ENCODE measurements at regions not wholly inside any gene's neighbourhood (a gene's known extent, or its start where the extent isn't known, plus 50 kb on each side); places are given as distances from the start of the nearest gene placed in this dataset.

- intact Hi-C loops (cut with DNase I): no loop called here
- Histone ChIP-seq H3K9me3 (no peaks in the 10 kb centered on the region), H3K27me3 (no peaks in the 10 kb centered on the region), H3K4me1 (no peaks in the 10 kb centered on the region), H3K36me3 (no peaks in the 10 kb centered on the region), H3K27ac (no peak overlapping the region), H3K4me3 (no peak overlapping the region)
- 78% methylated on average over 5 of the region's 5 CpGs for WGBS, 2 donors
- TF ChIP-seq, protein P1, sequence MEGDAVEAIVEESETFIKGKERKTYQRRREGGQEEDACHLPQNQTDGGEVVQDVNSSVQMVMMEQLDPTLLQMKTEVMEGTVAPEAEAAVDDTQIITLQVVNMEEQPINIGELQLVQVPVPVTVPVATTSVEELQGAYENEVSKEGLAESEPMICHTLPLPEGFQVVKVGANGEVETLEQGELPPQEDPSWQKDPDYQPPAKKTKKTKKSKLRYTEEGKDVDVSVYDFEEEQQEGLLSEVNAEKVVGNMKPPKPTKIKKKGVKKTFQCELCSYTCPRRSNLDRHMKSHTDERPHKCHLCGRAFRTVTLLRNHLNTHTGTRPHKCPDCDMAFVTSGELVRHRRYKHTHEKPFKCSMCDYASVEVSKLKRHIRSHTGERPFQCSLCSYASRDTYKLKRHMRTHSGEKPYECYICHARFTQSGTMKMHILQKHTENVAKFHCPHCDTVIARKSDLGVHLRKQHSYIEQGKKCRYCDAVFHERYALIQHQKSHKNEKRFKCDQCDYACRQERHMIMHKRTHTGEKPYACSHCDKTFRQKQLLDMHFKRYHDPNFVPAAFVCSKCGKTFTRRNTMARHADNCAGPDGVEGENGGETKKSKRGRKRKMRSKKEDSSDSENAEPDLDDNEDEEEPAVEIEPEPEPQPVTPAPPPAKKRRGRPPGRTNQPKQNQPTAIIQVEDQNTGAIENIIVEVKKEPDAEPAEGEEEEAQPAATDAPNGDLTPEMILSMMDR (IDR thresholded peaks at IDR 0.05): no peak
- ATAC-seq (peak in 3 of 8 donors; percentile 42 to 50 (median 46)), DNase-seq (no peak)
Observed at GRCh38 chr7:42351316-42351935, 114.4 kb upstream of the GLI3 start.

DNA sequence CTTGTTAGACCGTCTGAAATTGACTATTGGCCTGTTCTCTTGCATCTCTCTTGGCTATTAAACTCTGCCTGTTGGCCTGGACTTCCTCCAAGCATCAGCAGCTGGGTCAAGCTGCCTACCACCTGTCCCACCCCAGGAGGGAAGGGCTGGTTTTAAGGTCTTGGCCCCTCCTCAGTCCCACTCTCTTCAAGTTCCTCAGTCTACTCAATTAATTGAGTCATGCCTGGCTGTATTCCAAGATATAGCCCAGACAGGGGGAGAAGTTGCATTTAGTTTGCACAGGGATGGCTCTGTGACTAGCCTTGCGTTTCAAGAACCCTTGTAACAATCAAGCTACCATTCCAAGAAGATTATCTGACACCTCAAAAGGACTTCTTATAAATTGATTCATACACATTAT is 113.8 kb upstream of the GLI3 start:
- no peaks in the 10 kb centered on the region for H3K4me1 ChIP-seq
- 66 to 71% methylated on average over 2 of the region's 2 CpGs for WGBS, 2 donors
- H3K4me3 ChIP-seq: no peak overlapping the region
- no peaks in the 10 kb centered on the region for H3K9me3 ChIP-seq
- no peaks in the 10 kb centered on the region for H3K36me3 ChIP-seq
- ATAC-seq: peak in 6 of 8 donors; percentile 11 to 80 (median 68)
- intact Hi-C loops (cut with DNase I): no loop called here
- DNase-seq: peak in 1 of 2 donors; percentile 9
- no peak overlapping the region for H3K27ac ChIP-seq
- H3K27me3 ChIP-seq: no peaks in the 10 kb centered on the region
- TF ChIP-seq, protein P1 (IDR thresholded peaks at IDR 0.05): no peak

- DNase-seq (no peak), ATAC-seq (no peak)
- Histone ChIP-seq H3K36me3 (no peaks in the 10 kb centered on the region), H3K4me1 (no peaks in the 10 kb centered on the region), H3K9me3 (no peaks in the 10 kb centered on the region), H3K4me3 (no peak overlapping the region), H3K27me3 (no peaks in the 10 kb centered on the region), H3K27ac (no peak overlapping the region)
- TF ChIP-seq, protein P1 (IDR thresholded peaks at IDR 0.05): no peak
- WGBS, 2 donors: 79 to 90% methylated on average over 3 of the region's 3 CpGs
- intact Hi-C loops (cut with DNase I): no loop called here
Observed at GRCh38 chr7:42348631-42349030, 111.6 kb upstream of the GLI3 start.

DNA sequence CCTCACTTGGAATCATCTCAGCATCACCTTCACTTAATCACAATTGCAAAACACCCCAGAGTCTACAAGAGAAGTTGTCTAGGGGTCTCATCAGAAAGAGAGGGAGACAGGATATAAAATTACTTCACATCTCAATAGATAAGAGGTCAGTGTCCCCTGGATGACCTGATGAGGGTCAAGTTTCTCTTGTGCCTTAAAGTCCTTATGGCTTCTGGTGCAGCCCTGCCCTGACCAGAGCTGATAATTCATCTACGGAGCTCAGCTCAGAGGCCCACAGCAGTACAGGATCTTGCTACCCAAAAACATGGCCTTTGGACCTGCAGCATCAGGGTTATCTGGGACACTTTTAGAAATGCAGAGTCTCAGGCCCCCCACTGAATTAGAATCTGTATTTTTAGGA is 111.1 kb upstream of the GLI3 start:
- no peaks in the 10 kb centered on the region for H3K9me3 ChIP-seq
- H3K27me3 ChIP-seq: no peaks in the 10 kb centered on the region
- 81 to 90% methylated on average over 1 of the region's 1 CpG for WGBS, 2 donors
- no peak for DNase-seq
- H3K27ac ChIP-seq: no peak overlapping the region
- no peak overlapping the region for H3K4me3 ChIP-seq
- no peaks in the 10 kb centered on the region for H3K36me3 ChIP-seq
- no peaks in the 10 kb centered on the region for H3K4me1 ChIP-seq
- TF ChIP-seq, protein P1 (IDR thresholded peaks at IDR 0.05): no peak
- ATAC-seq: no peak
- intact Hi-C loops (cut with DNase I): no loop called here

Measured in heart right ventricle (tissue), 16 donors.